ENCODE measurements at regions not wholly inside any gene's neighbourhood (a gene's known extent, or its start where the extent isn't known, plus 50 kb on each side); places are given as distances from the start of the nearest gene placed in this dataset.

DNA sequence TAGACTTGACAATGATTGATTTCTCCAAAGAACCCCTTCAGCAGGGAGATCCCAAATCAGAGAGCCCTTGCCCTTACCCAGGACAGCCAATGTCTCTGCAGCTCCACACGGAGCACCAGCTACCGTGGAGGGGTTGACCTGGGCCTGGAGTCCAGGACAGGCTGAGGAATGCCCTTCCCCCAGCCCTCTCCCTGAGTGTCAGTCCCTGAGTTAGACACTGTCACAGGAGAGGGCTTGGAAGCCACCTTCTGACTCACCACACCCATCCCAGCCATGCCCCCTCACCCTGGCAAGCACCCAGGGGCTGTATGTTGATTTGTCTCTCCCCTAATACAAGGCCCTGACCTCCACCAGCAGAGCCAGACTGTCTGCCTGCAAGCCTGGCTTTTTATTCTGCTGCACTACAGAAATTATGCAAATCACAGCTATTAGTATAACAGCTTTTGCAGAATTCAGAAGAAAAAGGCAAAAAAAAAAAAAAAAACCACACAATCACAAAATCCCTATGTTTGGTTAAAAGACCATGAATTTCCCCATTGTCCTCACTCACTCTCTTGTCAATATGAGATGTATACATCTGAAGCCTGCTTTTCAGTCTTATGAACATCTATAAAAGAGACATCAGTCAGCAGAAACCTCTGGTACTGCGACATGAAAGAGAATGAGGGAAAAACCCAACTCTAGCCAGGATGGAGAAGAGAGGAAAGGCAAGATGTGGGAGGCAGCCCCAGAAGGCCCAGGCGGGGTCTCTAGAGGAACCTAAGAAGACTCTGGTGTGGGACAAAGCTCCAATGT lies 240.7 kb downstream of the UQCRFS1 start:
- DNase-seq (ENCODE audit: low read depth): no peak

GRCh38 chr19:28971513-28971912 lies 241.4 kb downstream of the UQCRFS1 start:
- DNase-seq (ENCODE audit: low read depth): no peak

GRCh38 chr19:28971049-28971448 lies 241.9 kb downstream of the UQCRFS1 start:
- no peak for DNase-seq (ENCODE audit: low read depth)

DNA sequence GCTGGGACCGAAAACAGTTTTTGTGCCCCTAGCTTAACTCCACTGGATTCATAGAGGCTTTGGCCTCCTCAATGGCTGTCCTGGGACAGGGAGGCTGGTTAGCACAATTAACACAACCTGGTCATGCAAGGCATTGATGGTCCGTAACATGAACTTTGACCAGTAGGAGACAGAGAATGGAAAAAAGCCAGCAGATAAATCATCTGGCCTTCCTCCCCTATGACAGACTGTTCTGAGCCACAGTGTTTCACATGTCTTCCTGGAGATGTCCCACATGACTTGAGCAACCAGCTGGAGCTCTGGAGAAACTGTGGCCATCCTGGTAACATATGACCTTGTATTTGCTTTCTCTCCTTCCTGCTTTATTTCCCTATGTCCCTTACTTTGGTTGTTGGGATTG lies 244.2 kb downstream of the UQCRFS1 start:
- DNase-seq (ENCODE audit: low read depth): no peak

DNA sequence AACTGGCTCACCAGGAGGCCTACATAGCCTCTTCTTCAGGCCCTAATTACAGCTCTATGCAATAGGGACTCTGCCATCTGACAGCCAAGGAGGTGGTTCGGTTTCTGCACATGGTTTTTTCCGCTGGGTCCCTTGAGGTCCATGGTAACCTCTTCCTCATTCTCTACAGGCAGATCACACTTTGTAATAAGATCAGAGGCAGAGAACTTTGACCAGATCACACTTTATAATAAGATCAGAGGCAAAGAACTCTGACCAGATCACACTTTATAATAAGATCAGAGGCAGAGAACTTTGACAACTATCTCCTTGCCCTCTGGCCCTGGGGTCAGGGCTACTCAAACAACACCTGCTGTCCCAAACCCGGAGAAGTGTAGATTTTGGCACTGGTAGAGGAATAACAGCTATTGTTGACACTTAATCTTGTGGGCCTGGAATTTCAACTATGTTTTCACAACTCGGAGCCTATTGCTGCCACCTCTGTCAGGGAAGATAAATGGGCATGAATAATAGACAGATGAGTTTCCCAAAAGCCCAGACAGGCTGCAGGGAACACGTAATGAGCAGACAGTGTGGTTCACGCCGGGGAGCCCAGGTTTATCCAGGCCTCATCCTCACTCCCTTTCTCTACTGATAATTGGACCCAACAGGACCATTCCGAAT lies 246.1 kb downstream of the UQCRFS1 start:
- DNase-seq (ENCODE audit: low read depth): no peak

- no peak for DNase-seq (ENCODE audit: low read depth)
Observed at GRCh38 chr19:28964500-28964899, 248.5 kb downstream of the UQCRFS1 start.

DNA sequence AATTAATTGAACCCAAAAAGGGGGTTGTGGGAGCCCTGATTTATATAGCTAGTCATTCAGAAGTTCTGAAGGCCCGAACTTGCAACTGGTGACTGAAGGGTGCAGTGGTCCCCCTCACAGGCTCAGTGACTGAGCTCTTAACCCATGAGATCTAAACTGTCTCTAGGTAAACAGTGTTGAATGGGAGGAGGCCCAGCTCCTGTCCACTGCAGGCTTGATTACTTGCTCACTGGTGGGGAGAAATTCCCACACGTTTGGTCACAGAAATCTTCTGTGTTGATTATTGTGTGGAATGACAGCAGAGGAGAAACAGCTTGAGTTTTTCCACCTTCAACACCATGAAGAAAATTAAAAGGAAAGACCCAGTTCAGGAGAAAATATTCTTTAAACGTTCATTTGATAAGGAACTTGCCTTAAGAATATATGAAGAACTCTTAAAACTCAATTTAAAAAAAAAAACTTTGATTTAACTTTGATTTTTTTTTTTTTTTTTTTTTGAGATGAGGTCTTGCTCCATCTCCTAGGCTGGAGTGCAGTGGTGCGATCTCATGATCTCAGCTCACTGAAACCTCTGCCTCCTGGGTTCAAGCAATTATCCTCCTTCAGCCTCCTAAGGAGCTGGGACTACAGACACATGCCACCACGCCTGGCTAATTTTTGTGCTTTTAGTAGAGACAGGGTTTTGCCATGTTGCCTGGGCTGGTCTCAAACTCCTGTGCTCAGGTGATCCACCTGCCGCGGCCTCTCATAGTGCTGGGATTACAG lies 249.3 kb downstream of the UQCRFS1 start:
- DNase-seq (ENCODE audit: low read depth): no peak

DNA sequence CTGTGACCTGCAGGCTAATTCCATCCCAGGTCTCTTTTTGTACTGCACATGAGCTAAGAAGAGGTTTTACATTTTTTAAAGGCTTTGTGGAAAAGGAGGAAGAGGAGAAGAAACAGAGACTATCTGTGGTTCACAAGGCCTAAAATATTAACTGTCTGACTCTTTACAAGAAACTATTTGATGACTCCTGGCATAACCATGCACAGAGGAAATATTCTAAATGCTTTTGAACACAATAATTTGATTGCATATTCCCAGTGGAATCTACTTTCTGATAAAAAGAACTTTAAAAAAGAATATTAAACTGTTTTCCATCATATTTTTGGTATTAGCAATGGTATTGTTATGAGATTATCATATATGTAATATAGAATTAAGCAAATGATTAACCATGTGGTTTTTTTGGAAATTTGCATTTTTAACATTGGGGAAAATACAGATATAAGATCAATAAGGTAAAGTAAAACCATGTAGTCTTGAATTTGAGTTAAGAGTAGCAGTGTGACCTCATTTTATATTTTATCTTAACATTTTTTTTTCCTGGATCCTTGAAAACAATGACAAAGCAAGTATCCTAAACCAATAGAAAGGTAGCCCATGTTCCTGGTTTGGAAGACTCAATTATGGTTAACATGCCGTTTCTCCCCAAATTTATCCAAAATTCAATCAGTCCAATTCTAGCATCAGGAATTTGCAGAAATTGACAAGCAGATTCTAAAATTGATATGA lies 251.0 kb downstream of the UQCRFS1 start:
- DNase-seq (ENCODE audit: low read depth): no peak

- no peak for DNase-seq (ENCODE audit: low read depth)
Observed at GRCh38 chr19:28960986-28961705, 251.8 kb downstream of the UQCRFS1 start.

DNA sequence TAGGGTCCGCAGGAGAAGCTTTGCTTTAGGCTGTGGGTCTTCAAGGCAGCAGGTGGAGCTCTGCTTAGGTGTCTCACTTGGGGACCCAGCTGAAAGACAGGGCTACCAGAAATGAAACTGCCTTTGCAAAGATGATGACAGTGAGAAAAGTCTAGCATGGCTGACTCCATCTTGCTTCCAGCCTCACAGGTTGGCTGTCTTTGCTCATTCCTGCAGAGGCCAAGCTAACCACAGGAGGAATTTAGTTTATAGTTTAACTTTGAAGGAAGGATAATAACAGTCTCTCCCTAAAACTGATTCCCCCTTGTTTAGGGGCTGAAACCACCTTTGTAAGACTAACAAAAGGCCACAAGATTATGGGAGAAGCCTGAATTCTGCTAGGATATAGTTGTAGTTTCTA lies 252.4 kb downstream of the UQCRFS1 start:
- no peak for DNase-seq (ENCODE audit: low read depth)

GRCh38 chr19:28956961-28957360 lies 256.0 kb downstream of the UQCRFS1 start:
- no peak for DNase-seq (ENCODE audit: low read depth)

DNA sequence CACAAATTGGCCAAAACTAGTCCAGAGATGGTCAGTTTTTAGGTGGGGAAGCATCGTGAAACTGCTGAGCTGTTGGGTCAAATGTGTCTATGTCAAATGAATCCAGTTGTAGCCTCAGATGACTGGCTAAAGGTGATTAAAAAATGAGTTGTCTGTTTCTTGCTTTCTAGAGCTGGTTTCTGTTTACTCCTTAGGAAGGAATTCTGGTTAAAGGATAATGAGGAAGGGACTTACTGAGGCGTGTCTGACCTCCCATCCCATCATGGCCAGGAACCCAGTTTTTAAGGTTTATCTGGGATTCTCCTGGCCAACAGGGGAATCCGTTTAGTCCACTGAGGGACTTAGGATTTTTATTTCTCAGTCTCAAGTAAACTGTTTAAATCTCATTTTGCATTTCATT lies 256.5 kb downstream of the UQCRFS1 start:
- no peak for DNase-seq (ENCODE audit: low read depth)

- DNase-seq (ENCODE audit: low read depth): no peak
Observed at GRCh38 chr19:28949535-28949934, 263.4 kb downstream of the UQCRFS1 start.

DNA sequence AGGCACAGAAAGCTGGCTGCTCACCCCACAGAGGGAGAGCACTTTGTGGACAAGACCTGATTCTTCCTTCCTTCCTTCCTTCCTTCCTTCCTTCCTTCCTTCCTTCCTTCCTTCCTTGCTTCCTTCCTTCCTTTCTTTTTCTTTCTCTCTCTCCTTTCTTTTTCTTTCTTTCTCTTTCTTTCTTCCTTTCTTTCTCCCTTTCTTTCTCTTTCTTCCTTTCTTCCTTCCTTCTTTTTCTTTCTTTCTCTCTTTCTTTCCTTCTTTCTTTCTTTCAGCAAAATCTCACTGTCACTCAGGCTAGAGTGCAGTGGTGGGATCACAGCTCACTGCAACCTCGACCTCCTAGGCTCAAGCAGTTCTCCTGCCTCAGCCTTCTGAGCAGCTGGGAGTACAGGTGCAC lies 263.9 kb downstream of the UQCRFS1 start:
- DNase-seq (ENCODE audit: low read depth): no peak

DNA sequence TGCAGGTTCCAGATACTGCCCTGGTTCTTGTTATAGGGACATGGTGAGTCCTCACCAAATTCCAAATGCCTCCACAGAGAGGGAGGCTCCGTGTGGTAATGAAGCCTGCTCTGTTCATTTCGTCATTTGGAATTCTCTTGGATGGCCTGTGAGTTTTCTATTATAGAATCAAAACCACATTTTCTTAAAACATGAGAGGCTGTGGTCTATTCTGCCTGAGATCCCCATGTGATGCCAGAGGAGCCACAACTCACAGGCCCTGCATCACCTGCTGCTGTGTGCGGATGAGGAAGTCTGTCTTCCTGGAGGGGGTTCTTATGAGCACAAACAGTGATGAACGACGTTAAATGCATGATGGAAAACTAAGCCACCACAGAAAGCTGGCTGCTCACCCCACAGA lies 264.4 kb downstream of the UQCRFS1 start:
- DNase-seq (ENCODE audit: low read depth): no peak

GRCh38 chr19:28948026-28948425 lies 264.9 kb downstream of the UQCRFS1 start:
- no peak for DNase-seq (ENCODE audit: low read depth)

DNA sequence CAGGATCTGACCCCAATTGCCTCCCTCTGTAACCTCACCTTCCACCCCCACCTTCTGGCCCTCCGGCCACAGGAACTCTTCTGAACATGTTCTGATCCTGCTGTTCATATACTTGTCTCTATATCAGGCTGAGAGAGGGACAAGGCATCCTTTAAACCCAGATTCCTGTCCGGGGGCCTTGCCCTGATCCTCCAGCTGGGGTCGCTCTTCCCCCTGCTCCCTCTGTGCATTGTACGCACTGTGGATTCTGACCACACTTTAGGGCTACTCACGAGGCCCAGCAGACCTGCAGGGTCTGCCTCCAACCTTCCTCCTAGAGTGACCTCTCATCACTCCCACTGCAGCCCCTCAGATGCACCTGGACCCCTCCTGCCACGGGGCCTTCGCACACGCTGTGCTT lies 269.3 kb downstream of the UQCRFS1 start:
- DNase-seq (ENCODE audit: low read depth): no peak

DNA sequence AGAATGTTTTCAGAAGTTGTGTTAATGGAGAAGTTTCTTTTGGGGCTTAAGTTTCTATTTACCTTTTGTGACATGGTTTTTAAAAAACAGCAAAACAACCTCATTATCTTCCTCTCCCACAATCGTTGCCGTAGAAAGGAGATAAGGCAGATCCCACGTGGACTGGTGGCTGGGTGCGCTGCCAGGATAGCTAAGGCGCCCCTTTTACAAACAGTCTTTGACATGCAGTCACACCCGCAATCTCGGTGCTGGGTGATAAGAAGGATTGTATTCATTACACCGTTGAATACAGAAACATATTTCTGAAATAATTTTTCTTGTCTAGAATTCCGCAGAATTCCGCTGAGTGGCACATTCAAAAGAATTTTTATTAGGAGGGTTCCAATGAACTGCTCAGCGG lies 271.1 kb downstream of the UQCRFS1 start:
- DNase-seq (ENCODE audit: low read depth): no peak

DNA sequence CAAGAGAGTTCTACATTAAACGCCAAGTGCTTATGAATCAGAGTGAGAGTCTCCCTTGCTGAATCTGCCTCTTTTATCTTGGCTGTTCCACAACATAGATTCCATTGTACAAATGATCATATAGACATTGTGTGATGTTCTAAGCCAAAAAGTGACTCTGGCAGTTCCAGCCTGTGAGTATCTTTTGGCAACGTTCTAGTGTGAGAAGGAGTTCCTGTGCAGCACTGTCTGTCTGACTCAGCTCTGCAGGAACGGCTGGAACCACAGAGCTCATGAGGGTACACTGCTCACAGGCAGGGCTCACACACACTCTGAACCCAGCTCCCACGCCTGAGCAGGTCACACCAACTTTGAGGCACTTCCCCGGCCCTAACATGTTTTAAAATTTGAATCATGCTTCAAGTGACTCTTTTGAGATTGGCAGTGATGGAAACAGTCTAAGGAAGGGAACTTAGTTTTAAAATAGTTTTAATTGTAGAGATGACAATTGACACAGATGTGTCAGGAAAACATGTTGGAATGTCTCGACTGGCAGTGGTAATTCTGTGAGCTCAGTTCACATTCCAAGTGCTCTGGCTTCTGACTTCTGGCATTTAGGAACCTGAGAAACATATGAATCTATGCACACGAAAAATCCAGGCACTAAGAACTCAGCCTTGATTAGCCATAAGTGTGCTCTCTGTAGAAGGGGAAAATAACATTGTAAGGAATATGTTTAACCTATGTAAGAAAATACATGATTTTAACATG lies 272.0 kb downstream of the UQCRFS1 start:
- no peak for DNase-seq (ENCODE audit: low read depth)

DNA sequence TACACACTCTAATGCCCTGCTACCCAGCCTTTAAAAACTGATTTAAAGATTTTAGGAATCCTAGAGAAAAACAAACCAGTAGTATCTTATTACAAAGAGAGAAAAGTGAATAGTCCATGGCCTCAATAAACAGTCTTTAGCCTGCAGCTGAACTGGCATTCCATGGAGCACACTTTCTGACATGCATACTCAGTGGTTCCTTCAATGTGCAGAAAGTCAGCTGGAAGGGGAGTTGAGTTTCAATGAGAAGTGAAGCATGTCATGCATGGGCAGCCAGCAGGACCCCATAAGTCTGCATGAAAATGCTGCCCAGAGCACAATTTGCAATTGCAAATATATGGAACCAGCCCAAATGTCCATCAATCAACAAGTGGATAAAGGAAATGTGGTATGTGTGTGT lies 273.7 kb downstream of the UQCRFS1 start:
- DNase-seq (ENCODE audit: low read depth): no peak

DNA sequence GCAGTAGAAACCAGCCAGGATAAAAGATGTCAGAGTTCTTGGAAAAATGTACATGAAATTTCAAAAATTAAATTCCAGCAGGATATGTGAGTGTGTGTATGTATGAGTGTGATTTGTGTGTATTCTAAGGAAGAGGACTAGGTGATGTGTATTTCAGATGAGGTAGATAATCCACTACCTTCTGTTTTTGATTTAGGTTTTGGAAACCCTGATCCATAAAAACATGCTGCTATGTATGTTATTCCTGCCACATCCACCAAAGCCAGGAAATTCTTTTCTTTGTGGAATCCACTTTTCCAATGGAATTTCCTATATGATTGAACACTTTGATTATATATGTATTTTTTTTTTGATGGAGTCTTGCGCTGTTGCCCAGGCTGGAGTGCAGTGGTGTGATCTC lies 276.9 kb downstream of the UQCRFS1 start:
- no peak for DNase-seq (ENCODE audit: low read depth)
